NOMO-1 treated with dmso at 0.1 percent for 144 hours (cell line): ENCODE measurements at regions not wholly inside any gene's neighbourhood (a gene's known extent, or its start where the extent isn't known, plus 50 kb on each side); places are given as distances from the start of the nearest gene placed in this dataset.

Experiments used
- DNase-seq: peaks from one replicate; lab custom pipeline; 2025; ENCODE audit not compliant: unreplicated experiment; lab: John Stamatoyannopoulos, UW

- no peak for DNase-seq
Observed at GRCh38 chr10:128543151-128543550, 416.9 kb upstream of the MKI67 start.

- no peak for DNase-seq
Observed at GRCh38 chr10:128545216-128545615, 419.0 kb upstream of the MKI67 start.

GRCh38 chr10:128546651-128547165 lies 420.5 kb upstream of the MKI67 start:
- DNase-seq = no peak

GRCh38 chr10:128549101-128549608 lies 422.9 kb upstream of the MKI67 start:
- DNase-seq = no peak

- no peak for DNase-seq
Observed at GRCh38 chr10:128550045-128550444, 423.8 kb upstream of the MKI67 start.

GRCh38 chr10:128551475-128551874 lies 425.3 kb upstream of the MKI67 start:
- DNase-seq = no peak

GRCh38 chr10:128553755-128554154 lies 427.5 kb upstream of the MKI67 start:
- no peak for DNase-seq

- no peak for DNase-seq
Observed at GRCh38 chr10:128556182-128557110, 430.2 kb upstream of the MKI67 start.

- DNase-seq = no peak
Observed at GRCh38 chr10:128557149-128557710, 431.0 kb upstream of the MKI67 start.

- DNase-seq = no peak
Observed at GRCh38 chr10:128560406-128560805, 434.2 kb upstream of the MKI67 start.

GRCh38 chr10:128560993-128561392 lies 434.8 kb upstream of the MKI67 start:
- DNase-seq = no peak

- no peak for DNase-seq
Observed at GRCh38 chr10:128563387-128563786, 437.2 kb upstream of the MKI67 start.

GRCh38 chr10:128563904-128564303 lies 437.7 kb upstream of the MKI67 start:
- DNase-seq = no peak

GRCh38 chr10:128566361-128566968 lies 440.2 kb upstream of the MKI67 start:
- no peak for DNase-seq

GRCh38 chr10:128567551-128567950 lies 441.3 kb upstream of the MKI67 start:
- DNase-seq = no peak

- no peak for DNase-seq
Observed at GRCh38 chr10:128568041-128568440, 441.8 kb upstream of the MKI67 start.

- no peak for DNase-seq
Observed at GRCh38 chr10:128568491-128568890, 442.3 kb upstream of the MKI67 start.

- DNase-seq = no peak
Observed at GRCh38 chr10:128568990-128569945, 443.0 kb upstream of the MKI67 start.

GRCh38 chr10:128570319-128570995 lies 444.2 kb upstream of the MKI67 start:
- DNase-seq = no peak

- DNase-seq = no peak
Observed at GRCh38 chr10:128571071-128571470, 444.8 kb upstream of the MKI67 start.
